Neural cell (in vitro differentiated cells): ENCODE measurements at regions not wholly inside any gene's neighbourhood (a gene's known extent, or its start where the extent isn't known, plus 50 kb on each side); places are given as distances from the start of the nearest gene placed in this dataset.

Experiments
- H2AFZ ChIP-seq: fragments of 200-600, 300-800 bp; sonication (generic), shearing (Covaris generic); 2 replicates; pipeline ENCODE4 v1.6.0; 2014; ENCODE audit warnings: low read depth, mild to moderate bottlenecking, antibody characterized with exemption, low read length, moderate library complexity
- H3F3A ChIP-seq: fragments of 200-600 bp; shearing (Covaris generic); 2 replicates; pipeline ENCODE4 v1.6.1; 2016; ENCODE audit warnings: mild to moderate bottlenecking, moderate library complexity, mixed read lengths, antibody characterized with exemption, low read length; ENCODE audit not compliant: insufficient read depth, poor library complexity, severe bottlenecking
- H3K27ac ChIP-seq: fragments of 200-600, 300-800 bp; sonication (generic), shearing (Covaris generic); 2 replicates; pipeline ENCODE4 v1.5.1; 2014; ENCODE audit warnings: mild to moderate bottlenecking, low read length, moderate library complexity
- H3K27me3 ChIP-seq: fragments of 300-800, 200-600 bp; sonication (generic), shearing (Covaris generic); 2 replicates; pipeline ENCODE4 v1.6.0; 2014; ENCODE audit warnings: mild to moderate bottlenecking, low read depth, low read length, moderate library complexity; ENCODE audit not compliant: insufficient read depth
- H3K36me3 ChIP-seq: fragments of 300-800, 200-600 bp; sonication (generic), shearing (Covaris generic); 2 replicates; pipeline ENCODE4 v1.5.1; 2014; ENCODE audit warnings: mild to moderate bottlenecking, antibody characterized with exemption, low read length, moderate library complexity; ENCODE audit not compliant: insufficient read depth
- H3K4me2 ChIP-seq: fragments of 300-800, 200-600 bp; sonication (generic), shearing (Covaris generic); 2 replicates; pipeline ENCODE4 v1.6.0; 2014; ENCODE audit warnings: mild to moderate bottlenecking, low read length
- H3K4me3 ChIP-seq: fragments of 300-800, 200-600 bp; sonication (generic), shearing (Covaris generic); 2 replicates; pipeline ENCODE4 v1.5.1; 2014; ENCODE audit warnings: mild to moderate bottlenecking, low read length, moderate library complexity
- H3K79me2 ChIP-seq: fragments of 200-600 bp; shearing (Covaris generic); replicated peaks from 2 replicates; pipeline ENCODE4 v1.6.0; 2014; ENCODE audit warnings: mild to moderate bottlenecking, low read length, moderate library complexity; ENCODE audit not compliant: insufficient read depth
- H3K9ac ChIP-seq: fragments of 300-800, 200-600 bp; sonication (generic), shearing (Covaris generic); 2 replicates; pipeline ENCODE4 v1.6.1; 2016; ENCODE audit warnings: mild to moderate bottlenecking, low read length, mixed read lengths
- H3K9me2 ChIP-seq: fragments of 200-600 bp; shearing (Covaris generic); 2 replicates; pipeline ENCODE4 v1.6.1; 2016; ENCODE audit warnings: mild to moderate bottlenecking, low read length, mixed read lengths; ENCODE audit not compliant: insufficient read depth
- H3K9me3 ChIP-seq: fragments of 200-600, 300-800 bp; sonication (generic), shearing (Covaris generic); 2 replicates; pipeline ENCODE4 v1.6.1; 2016; ENCODE audit warnings: mild to moderate bottlenecking, mixed run types, low read length, moderate library complexity, mixed read lengths
- H4K20me1 ChIP-seq: fragments of 200-600 bp; shearing (Covaris generic); 2 replicates; pipeline ENCODE4 v1.6.1; 2016; ENCODE audit warnings: mild to moderate bottlenecking, mixed run types; ENCODE audit not compliant: insufficient read depth
- EP300 ChIP-seq: fragments of 450-650 bp; conservative IDR thresholded peaks from 2 replicates; pipeline ENCODE4 v1.6.1; 2014; ENCODE audit warnings: antibody characterized with exemption, mild to moderate bottlenecking, moderate library complexity; ENCODE audit not compliant: poor library complexity, severe bottlenecking
- EZH2 ChIP-seq: fragments of 200-600, 300-800 bp; shearing (Covaris generic), sonication (generic); IDR thresholded peaks from 2 replicates; pipeline ENCODE4 v1.6.1; 2014; ENCODE audit warnings: antibody characterized with exemption, low read length, borderline replicate concordance, mild to moderate bottlenecking; ENCODE audit not compliant: insufficient read depth, poor library complexity, severe bottlenecking
- MXI1 ChIP-seq: fragments of 450-650 bp; conservative IDR thresholded peaks from 2 replicates; pipeline ENCODE4 v1.6.1; 2014; ENCODE audit warnings: antibody characterized with exemption, mild to moderate bottlenecking; ENCODE audit not compliant: poor library complexity, severe bottlenecking
- POLR2AphosphoS5 ChIP-seq: IDR thresholded peaks from 2 replicates; pipeline ENCODE4 v1.6.1; 2012
- RAD21 ChIP-seq: fragments of 450-650 bp; conservative IDR thresholded peaks from 2 replicates; pipeline ENCODE4 v1.6.1; 2014; ENCODE audit warnings: antibody characterized with exemption, mild to moderate bottlenecking, moderate library complexity
- REST ChIP-seq: IDR thresholded peaks from 2 replicates; pipeline ENCODE4 v1.6.1; 2012; ENCODE audit warnings: borderline replicate concordance
- SMC3 ChIP-seq: fragments of 450-650 bp; conservative IDR thresholded peaks from 2 replicates; pipeline ENCODE4 v1.6.1; 2014; ENCODE audit warnings: antibody characterized with exemption, mild to moderate bottlenecking, moderate library complexity; ENCODE audit not compliant: poor library complexity
- TAF1 ChIP-seq: IDR thresholded peaks from 2 replicates; pipeline ENCODE4 v1.6.1; 2012; ENCODE audit warnings: low read depth
- TF ChIP-seq, protein P1 (sequence below): fragments of 450-650 bp; IDR thresholded peaks from 2 replicates; pipeline ENCODE4 v1.5.1; 2014; ENCODE audit warnings: antibody characterized with exemption, mild to moderate bottlenecking, moderate library complexity; ENCODE audit not compliant: poor library complexity, severe bottlenecking

GRCh38 chr5:23223846-23224245, 283.6 kb upstream of the PRDM9 start:
- Histone ChIP-seq H2AFZ (no peak overlapping the region), H3F3A (no peaks in the 10 kb centered on the region), H3K79me2 (no peaks in the 10 kb centered on the region), H3K27ac (no peak overlapping the region), H4K20me1 (no peaks in the 10 kb centered on the region), H3K4me3 (no peak overlapping the region), H3K4me2 (no peak overlapping the region), H3K9me3 (no peaks in the 10 kb centered on the region), H3K9me2 (no peaks in the 10 kb centered on the region), H3K27me3 (no peaks in the 10 kb centered on the region), H3K9ac (no peak overlapping the region), H3K36me3 (no peaks in the 10 kb centered on the region)
- TF ChIP-seq POLR2AphosphoS5 (no peak), EZH2 (no peak), TAF1 (no peak), RAD21 (no peak), EP300 (no peak), REST (no peak), MXI1 (no peak), SMC3 (no peak)
- TF ChIP-seq, protein P1, sequence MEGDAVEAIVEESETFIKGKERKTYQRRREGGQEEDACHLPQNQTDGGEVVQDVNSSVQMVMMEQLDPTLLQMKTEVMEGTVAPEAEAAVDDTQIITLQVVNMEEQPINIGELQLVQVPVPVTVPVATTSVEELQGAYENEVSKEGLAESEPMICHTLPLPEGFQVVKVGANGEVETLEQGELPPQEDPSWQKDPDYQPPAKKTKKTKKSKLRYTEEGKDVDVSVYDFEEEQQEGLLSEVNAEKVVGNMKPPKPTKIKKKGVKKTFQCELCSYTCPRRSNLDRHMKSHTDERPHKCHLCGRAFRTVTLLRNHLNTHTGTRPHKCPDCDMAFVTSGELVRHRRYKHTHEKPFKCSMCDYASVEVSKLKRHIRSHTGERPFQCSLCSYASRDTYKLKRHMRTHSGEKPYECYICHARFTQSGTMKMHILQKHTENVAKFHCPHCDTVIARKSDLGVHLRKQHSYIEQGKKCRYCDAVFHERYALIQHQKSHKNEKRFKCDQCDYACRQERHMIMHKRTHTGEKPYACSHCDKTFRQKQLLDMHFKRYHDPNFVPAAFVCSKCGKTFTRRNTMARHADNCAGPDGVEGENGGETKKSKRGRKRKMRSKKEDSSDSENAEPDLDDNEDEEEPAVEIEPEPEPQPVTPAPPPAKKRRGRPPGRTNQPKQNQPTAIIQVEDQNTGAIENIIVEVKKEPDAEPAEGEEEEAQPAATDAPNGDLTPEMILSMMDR: no peak

GRCh38 chr5:23221831-23222230, 285.6 kb upstream of the PRDM9 start:
- Histone ChIP-seq H2AFZ (no peak overlapping the region), H3F3A (no peaks in the 10 kb centered on the region), H4K20me1 (no peaks in the 10 kb centered on the region), H3K4me2 (no peak overlapping the region), H3K79me2 (no peaks in the 10 kb centered on the region), H3K27ac (no peak overlapping the region), H3K4me3 (no peak overlapping the region), H3K27me3 (no peaks in the 10 kb centered on the region), H3K36me3 (no peaks in the 10 kb centered on the region), H3K9me3 (no peaks in the 10 kb centered on the region), H3K9ac (no peak overlapping the region), H3K9me2 (no peaks in the 10 kb centered on the region)
- TF ChIP-seq POLR2AphosphoS5 (no peak), MXI1 (no peak), TAF1 (no peak), EZH2 (no peak), EP300 (no peak), RAD21 (no peak), SMC3 (no peak), REST (no peak)
- TF ChIP-seq, protein P1: no peak
